Umbilical cord (tissue), 1 donor: ENCODE measurements at regions not wholly inside any gene's neighbourhood (a gene's known extent, or its start where the extent isn't known, plus 50 kb on each side); places are given as distances from the start of the nearest gene placed in this dataset.

Experiments
- DNase-seq: peaks from one replicate; pipeline ENCODE4 v3.0.0-alpha.2; 2015; ENCODE audit warnings: low spot score

- no peak for DNase-seq
Observed at GRCh38 chr16:85537331-85537788, 75.8 kb upstream of the GSE1 start.

DNA sequence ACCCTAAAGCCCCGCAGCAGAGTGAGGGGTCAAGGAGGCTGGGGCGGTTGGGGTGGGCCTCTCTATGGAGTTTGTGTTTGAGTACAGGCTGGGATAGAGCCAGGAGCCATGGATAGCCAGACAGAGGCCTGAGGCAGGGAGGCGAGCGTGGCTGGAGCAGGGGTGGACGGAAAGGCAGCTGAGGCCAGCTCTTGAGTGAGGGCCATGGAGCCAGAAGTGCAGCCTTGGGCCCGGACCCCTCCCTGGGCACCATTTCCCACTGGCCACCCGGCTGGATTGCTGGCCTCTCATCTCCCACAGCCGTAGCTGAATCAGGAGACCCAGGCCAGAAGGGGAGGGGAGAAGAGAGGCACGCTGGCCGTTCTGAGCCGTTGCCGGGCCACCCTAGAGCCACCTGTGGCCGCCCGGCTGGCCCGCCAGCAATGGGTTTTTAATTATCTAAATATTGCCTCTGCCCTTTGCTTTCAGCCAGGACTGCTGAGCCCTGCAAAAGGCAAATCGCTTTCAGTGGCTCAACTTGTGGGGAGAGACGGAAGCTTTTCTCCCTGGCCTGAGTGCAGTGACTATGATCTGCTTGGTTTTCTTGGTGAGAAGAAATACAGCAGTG is 75.2 kb upstream of the GSE1 start:
- DNase-seq: no peak

- no peak for DNase-seq
Observed at GRCh38 chr16:85539084-85539483, 74.0 kb upstream of the GSE1 start.

- no peak for DNase-seq
Observed at GRCh38 chr16:85539629-85540291, 73.4 kb upstream of the GSE1 start.

DNA sequence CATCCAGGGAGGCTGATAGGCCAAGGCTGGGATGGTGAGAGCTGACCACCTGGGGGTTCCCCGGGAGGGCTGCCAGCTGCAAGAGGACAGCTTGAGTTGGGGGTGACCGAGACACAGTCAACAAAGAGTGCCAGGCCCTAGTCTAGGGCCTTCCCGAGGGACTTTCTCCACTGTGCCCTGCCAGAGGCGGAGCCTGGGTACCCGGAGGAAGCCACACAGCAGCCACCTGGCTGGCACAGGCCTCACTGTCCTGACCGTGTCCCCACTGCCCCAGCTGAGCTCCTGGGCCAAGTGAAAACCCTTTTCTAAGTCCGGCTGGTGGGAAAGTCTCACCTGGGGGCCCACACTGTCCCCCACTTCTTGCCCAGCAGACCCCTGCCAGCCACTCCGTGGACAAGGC is 71.9 kb upstream of the GSE1 start:
- DNase-seq: no peak

- no peak for DNase-seq
Observed at GRCh38 chr16:85541619-85541979, 71.5 kb upstream of the GSE1 start.

GRCh38 chr16:85541980-85542900 is 70.9 kb upstream of the GSE1 start:
- DNase-seq: peak; percentile 65

DNA sequence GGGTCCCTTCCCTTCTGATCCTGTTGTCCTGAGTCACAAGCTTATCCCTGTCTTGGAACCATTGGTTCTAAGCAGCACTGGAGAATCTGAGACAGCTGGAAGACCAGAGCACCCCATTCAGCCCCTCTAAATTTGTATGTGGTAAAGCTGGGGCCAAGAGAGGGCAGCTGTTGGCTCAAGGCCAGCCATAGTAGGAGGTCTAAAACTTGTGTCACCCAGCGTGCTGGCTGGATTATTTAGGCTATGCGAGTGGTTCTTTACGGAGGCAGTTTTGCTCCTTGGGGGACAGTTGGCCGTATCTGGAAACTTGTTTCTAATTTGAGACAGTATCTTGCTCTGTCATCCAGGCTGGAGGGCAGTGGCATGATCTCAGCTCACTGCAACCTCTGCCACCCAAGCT is 69.6 kb upstream of the GSE1 start:
- DNase-seq: no peak

DNA sequence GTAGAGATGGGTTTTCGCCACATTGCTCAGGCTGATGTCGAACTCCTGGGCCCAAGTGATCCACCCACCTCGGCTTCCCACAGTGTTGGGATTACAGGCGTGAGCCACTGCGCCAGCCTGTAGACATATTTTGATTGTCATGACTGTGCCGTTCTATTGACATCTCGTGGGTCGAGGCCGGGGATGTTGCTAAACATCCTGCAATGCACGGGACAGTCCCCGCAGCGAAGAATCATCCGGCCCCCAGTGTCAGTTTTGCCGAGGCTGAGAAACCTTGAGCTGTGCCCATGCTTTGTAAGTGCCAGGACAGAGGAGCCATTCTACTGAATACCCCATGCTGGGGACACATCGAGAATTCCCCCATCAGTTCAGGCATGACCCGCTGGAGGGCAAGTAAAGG is 69.1 kb upstream of the GSE1 start:
- DNase-seq: no peak

DNA sequence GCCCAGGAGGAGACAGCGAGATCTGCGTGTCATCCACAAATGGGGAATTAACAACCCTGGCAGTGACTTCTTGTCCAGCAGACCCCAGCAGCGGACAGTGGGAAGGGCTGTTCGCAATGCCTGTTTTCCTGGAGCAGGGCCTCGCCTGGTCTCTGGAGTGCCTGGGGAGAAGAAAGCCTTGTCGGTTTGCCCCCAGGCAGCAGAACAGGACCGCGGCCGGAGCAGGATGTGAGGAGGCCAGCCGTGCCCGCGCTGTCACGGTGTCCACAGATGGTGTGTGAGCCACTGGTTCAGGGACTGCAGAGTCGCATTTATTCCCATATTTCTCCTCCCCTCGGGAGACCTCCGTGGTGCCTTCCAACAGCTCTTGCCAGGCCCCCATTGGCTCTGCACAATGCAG is 68.5 kb upstream of the GSE1 start:
- DNase-seq: no peak

GRCh38 chr16:85545227-85545818 is 67.8 kb upstream of the GSE1 start:
- no peak for DNase-seq

GRCh38 chr16:85546585-85547447 is 66.3 kb upstream of the GSE1 start:
- no peak for DNase-seq

GRCh38 chr16:85548375-85548774 is 64.7 kb upstream of the GSE1 start:
- DNase-seq: no peak

DNA sequence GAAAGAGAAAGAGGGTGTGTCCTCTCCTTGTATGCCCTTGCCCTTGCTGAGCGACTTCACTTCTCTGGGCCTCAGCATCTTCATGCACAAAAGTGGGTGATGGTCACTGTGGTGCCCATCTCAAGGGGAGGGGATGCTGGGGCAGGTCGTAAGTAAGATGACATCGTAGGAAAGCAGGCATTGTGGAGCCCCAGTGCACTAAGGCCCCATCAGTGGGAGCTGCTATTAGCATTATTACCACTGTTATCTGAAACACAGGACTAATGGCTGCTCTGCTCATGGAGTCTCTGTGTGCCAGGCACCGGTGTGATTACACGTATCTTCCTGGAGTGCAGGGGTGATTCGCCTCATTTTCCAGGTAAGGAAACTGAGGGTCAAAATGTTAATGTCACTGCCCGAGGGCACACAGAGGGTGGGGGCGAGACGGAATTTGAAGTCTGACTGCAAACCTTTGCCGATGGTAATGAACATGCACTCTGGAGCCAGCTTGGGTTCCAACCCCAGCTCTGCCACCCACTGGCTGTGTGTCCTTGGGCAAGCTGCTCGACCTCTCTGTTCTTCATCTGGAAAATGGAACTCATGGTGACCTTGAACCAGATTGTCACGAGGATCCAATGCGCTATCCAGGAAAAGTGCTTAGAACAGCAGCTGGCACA is 63.2 kb upstream of the GSE1 start:
- no peak for DNase-seq

GRCh38 chr16:85550422-85550864 is 62.7 kb upstream of the GSE1 start:
- DNase-seq: no peak

- no peak for DNase-seq
Observed at GRCh38 chr16:85550953-85551924, 61.9 kb upstream of the GSE1 start.

DNA sequence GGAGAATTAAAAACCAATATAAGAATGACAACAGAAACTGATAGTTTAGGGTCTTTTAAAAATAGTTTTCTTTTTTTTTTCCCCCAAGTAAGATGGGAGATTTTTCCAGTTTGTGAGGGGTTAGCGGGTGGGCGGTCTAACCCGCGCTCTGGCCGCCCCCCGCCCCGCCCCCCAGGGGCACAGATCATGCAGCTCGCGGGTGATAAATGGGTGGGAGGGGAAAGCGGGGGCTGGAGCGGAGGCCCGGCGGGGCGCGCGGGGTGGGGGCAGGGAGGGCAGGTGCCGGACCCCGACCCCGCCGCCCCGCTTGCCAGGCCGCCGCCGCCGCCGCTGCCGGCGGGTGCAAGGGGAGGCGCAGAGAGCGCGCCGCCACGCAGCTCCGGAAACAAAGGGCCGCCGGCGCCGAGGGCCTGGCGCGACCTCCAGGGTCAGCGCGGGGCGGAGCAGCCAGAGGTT is 60.1 kb upstream of the GSE1 start:
- no peak for DNase-seq

DNA sequence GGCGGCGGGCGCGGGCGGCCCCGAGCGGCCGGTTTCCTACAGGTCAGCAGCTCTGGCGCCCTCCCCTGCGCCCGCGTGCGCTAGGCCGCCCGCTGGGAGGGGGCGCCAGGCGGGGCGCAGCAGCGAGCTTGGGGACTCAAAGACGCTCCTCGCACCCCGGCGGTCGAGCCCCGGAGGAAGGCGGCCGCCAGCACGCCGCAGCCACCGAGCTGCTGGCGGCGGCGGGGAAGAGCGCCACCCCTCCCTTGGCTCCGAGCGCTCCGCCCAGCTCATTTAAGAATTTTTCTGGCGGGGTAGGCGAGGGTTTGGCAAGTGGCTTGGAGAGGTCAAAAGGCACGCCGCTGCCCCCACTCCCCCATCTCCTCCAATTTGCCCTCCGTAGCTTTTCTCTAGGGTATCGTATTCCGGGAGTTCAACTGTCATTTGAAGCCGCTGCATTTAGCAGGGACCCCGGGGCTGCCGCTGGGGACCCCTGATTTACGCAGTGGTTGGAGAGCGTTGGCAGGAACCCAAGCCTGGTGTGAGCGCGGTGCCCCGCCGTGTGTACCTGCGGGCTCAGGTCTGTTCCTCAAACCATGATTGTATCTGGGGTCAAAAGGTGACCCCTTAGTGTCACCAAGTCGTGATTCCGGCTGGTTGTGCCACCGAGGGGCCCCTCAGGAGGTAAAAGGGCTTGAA is 59.5 kb upstream of the GSE1 start:
- peak; percentile 68 for DNase-seq
